Neural progenitor cell (in vitro differentiated cells): ENCODE measurements at regions not wholly inside any gene's neighbourhood (a gene's known extent, or its start where the extent isn't known, plus 50 kb on each side); places are given as distances from the start of the nearest gene placed in this dataset.

ENCODE experiments used
- CTCF ChIP-seq: fragments of 200-600 bp; sonication (generic); IDR thresholded peaks from 2 replicates; pipeline ENCODE4 v1.5.1; 2017; ENCODE audit warnings: antibody characterized with exemption, mild to moderate bottlenecking
- EZH2 ChIP-seq: fragments of 200-600 bp; sonication (generic); IDR thresholded peaks from 2 replicates; pipeline ENCODE4 v1.6.1; 2017; ENCODE audit warnings: antibody characterized with exemption, mild to moderate bottlenecking, moderate library complexity
- EZH2phosphoT487 ChIP-seq: fragments of 200-600 bp; sonication (generic); IDR thresholded peaks from 2 replicates; pipeline ENCODE4 v1.6.1; 2017; ENCODE audit warnings: antibody characterized with exemption

GRCh38 chr15:94734460-94734859, 503.1 kb downstream of the MCTP2 start:
- TF ChIP-seq CTCF (no peak), EZH2phosphoT487 (no peak), EZH2 (no peak)
